Mesodermal cell (in vitro differentiated cells): ENCODE measurements at regions not wholly inside any gene's neighbourhood (a gene's known extent, or its start where the extent isn't known, plus 50 kb on each side); places are given as distances from the start of the nearest gene placed in this dataset.

Experiments used
- H3K27ac ChIP-seq: 2 replicates; pipeline ENCODE4 v1.7.0; 2013; ENCODE audit warnings: mild to moderate bottlenecking, low read depth, low read length, moderate library complexity; ENCODE audit not compliant: severe bottlenecking
- H3K36me3 ChIP-seq: 2 replicates; pipeline ENCODE4 v1.7.1; 2013; ENCODE audit warnings: mild to moderate bottlenecking, low read length, moderate library complexity; ENCODE audit not compliant: control insufficient read depth, insufficient read depth
- H3K4me1 ChIP-seq: one replicate; pipeline ENCODE4 v1.7.1; 2013; ENCODE audit warnings: mild to moderate bottlenecking, low read length; ENCODE audit not compliant: insufficient read depth, control insufficient read depth, poor library complexity, severe bottlenecking
- H3K4me3 ChIP-seq: 2 replicates; pipeline ENCODE4 v1.7.0; 2013; ENCODE audit warnings: low read length, control low read depth, mild to moderate bottlenecking; ENCODE audit not compliant: insufficient read depth, poor library complexity, severe bottlenecking; ENCODE audit errors: extremely low read depth
- H3K9me3 ChIP-seq: 2 replicates; pipeline ENCODE4 v1.7.1; 2013; ENCODE audit warnings: mild to moderate bottlenecking, low read length, moderate library complexity; ENCODE audit not compliant: control insufficient read depth
- WGBS, 2 experiments: methylation state at CpG; one replicate each; pipeline ENCODE4 v1.1.5; 2013; ENCODE audit warnings: missing lambda C conversion rate in 2 of 2; ENCODE audit not compliant: insufficient coverage in 2 of 2; 5-methylcytosine and 5-hydroxymethylcytosine counted together

DNA sequence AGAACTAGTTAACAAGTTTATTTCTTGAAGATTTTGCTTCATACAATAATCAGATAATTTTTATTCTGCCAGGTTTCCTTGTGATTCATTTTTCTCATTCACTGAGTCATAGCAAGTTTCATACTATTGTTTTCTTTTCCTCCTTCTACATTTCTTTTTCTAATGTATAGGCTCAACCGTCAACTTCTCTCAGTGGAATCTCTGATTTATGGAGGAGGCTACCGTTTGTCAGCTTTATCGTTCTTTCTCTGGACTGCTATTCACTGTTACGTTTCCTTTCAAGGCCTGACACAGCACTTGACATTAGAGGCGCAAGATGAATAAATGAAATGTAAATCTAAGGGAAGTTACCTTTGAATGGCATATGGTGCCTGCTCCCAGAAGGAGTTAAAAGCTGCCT, 284.3 kb upstream of the NR5A2 start:
- Histone ChIP-seq H3K4me1 (peaks cover 3% of the 10 kb centered on the region), H3K9me3 (no peaks in the 10 kb centered on the region), H3K36me3 (no peaks in the 10 kb centered on the region), H3K4me3 (no peak overlapping the region), H3K27ac (no peak overlapping the region)
- 89% methylated on average over 4 of the region's 5 CpGs; no CpG with 5 or more reads in 1 of the 2 experiments for WGBS, 2 experiments

DNA sequence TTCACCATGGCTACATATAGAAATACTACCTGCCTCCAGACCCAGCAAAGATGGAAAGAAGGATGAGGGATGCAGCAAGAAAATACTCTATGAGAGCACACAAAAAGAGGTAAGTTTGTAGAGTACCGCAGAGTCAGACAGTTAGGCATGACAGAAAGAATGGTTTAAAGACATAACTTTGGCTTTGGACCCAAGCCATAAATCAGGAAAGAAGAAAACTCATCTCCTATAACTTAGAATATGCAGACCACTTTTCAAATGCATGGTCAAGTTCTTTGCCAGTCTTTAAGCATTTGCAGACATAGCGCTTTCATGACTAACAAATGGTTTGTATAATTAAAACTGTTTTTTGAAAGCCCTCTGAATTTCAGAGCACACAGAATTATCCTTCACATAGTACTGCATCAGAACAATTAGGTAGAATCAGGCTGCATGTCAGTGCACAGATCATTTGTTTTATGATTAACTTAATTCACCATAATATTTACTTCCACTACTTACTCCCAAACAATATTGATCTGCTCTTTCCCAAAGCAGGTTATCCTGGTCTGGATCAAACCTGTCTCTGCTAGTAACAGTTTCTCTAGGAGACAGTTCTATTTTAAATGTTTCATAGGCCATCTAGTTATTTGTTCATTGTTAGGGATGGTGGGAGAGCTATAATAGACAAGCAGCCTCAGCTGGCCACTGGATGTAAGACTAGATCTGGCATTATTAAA, 280.7 kb upstream of the NR5A2 start:
- H3K9me3 ChIP-seq = no peaks in the 10 kb centered on the region
- no peak overlapping the region for H3K27ac ChIP-seq
- H3K4me1 ChIP-seq = peaks cover 3% of the 10 kb centered on the region
- WGBS, 2 experiments = 100% methylated on average over 1 of the region's 2 CpGs; no CpG with 5 or more reads in 1 of the 2 experiments
- H3K36me3 ChIP-seq = no peaks in the 10 kb centered on the region
- no peak overlapping the region for H3K4me3 ChIP-seq

DNA sequence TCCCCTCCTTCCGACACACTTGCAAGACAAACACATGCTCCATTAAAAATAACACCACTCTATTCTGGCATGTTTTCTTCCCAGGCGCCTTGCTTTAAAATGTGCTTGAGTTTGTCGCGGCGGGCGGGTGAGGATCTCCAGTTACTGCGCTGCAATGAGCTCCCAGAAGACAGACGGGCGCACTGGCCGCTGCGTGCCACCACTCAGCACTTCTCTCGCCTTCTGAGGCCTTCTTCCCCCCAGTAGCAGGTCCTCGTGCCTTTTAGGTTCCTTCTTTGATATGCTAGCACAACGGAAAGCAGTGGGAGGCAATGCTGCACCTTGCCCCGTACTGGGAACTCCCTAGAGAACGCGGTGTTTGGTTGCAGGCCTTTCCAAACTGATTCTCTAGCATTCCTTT, 279.5 kb upstream of the NR5A2 start:
- H3K36me3 ChIP-seq = no peaks in the 10 kb centered on the region
- no peaks in the 10 kb centered on the region for H3K9me3 ChIP-seq
- H3K27ac ChIP-seq = no peak overlapping the region
- no peak overlapping the region for H3K4me3 ChIP-seq
- WGBS, 2 experiments = 45 to 53% methylated on average over 12 to 17 of the region's 17 CpGs
- H3K4me1 ChIP-seq = no peaks in the 10 kb centered on the region

DNA sequence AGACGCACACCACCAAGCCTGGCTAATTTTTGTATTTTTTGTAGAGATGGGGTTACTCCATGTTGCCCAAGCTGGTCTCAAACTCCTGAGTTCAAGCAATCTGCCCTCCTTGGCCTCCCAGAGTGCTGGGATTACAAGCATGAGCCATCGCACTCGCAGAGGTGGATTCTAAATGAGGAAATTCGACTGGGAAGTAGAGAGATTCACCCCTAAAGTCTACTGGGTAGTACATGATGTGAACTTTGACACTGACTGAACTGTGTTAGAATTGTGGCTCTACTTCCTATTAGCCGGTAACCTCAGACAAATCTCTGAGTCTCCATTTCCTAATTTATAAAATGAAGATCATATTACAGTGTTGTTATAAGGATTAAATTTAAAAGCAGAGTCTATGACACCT, 276.0 kb upstream of the NR5A2 start:
- 95 to 100% methylated on average over 3 of the region's 5 CpGs for WGBS, 2 experiments
- Histone ChIP-seq H3K36me3 (no peaks in the 10 kb centered on the region), H3K4me1 (no peaks in the 10 kb centered on the region), H3K4me3 (no peak overlapping the region), H3K9me3 (peaks cover 5% of the 10 kb centered on the region), H3K27ac (no peak overlapping the region)

DNA sequence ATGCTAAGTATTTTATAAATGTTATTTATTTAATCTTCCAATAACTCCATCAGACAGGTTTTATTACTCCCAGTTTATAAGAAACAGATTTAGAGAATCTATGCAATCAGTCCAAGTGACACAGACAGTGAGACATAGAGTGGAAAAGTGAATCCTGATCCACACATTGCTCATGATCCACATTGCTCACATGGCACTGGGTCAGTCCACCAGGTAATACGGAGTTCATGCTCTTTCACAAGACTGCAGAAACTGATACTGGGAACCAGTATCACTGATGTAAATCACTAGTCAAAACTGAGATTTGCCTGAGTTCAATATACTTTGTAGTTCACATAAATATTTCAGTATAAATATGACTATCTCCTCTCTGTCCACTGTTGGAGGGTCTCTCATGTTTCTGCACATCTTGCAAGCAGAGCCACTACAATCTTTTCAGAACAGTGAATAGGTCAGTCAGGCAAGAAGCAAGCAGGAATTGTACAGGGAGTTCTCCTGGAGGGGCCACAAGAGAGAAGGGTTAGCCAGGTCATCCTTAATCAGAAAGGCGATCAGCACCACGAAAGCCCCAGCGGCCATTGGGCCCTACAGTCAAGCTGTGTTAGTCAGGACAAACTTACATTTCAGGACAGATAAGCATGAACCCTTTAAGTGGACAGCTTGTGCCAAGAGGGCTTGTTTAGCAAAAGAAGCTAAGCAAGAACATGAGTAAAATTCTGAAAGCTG, 275.4 kb upstream of the NR5A2 start:
- 80 to 94% methylated on average over 4 of the region's 4 CpGs for WGBS, 2 experiments
- Histone ChIP-seq H3K4me3 (no peak overlapping the region), H3K36me3 (no peaks in the 10 kb centered on the region), H3K27ac (no peak overlapping the region), H3K9me3 (peaks cover 5% of the 10 kb centered on the region), H3K4me1 (no peaks in the 10 kb centered on the region)

DNA sequence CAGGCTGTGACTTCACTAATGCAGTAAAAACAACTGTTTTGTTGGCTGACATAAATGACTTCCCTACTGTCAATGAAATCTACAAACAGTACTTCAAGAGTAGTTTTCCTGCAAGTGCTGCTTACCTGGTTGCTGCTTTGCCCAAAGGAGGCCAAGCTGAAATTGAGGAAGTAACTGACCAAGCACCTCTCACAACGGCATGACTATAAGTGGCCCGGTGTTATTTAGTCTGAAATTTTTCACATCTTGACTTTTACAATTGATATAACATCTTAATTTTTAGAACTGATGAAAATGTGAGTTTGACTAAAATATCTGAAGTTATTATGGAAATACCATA, 274.9 kb upstream of the NR5A2 start:
- no peaks in the 10 kb centered on the region for H3K4me1 ChIP-seq
- no peak overlapping the region for H3K27ac ChIP-seq
- H3K36me3 ChIP-seq = no peaks in the 10 kb centered on the region
- no CpG with 5 or more reads among the region's 2 CpGs for WGBS, 2 experiments
- no peak overlapping the region for H3K4me3 ChIP-seq
- H3K9me3 ChIP-seq = peaks cover 5% of the 10 kb centered on the region

DNA sequence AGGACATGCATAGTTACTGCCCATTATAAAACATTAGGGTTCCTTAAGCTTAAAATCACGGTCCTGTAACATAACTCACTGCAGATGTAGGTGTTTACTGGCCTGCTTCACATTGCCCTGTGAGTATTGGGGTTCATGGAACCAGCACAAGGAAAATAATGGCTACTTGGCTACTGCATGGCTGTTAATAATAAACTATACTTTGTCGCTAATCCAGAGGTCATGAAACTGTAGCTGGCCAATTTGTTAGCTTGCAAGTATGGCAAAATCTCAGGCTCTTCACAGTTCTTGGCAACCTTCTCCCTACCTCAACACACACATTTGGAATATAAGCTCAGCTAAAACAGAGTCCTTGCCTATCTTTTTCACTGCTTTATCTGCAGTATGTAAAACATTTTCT, 274.0 kb upstream of the NR5A2 start:
- no peak overlapping the region for H3K27ac ChIP-seq
- H3K4me1 ChIP-seq = no peaks in the 10 kb centered on the region
- no peaks in the 10 kb centered on the region for H3K36me3 ChIP-seq
- H3K4me3 ChIP-seq = no peak overlapping the region
- H3K9me3 ChIP-seq = peaks cover 5% of the 10 kb centered on the region
- WGBS, 2 experiments = 80% methylated on average over 1 of the region's 2 CpGs; no CpG with 5 or more reads in 1 of the 2 experiments

DNA sequence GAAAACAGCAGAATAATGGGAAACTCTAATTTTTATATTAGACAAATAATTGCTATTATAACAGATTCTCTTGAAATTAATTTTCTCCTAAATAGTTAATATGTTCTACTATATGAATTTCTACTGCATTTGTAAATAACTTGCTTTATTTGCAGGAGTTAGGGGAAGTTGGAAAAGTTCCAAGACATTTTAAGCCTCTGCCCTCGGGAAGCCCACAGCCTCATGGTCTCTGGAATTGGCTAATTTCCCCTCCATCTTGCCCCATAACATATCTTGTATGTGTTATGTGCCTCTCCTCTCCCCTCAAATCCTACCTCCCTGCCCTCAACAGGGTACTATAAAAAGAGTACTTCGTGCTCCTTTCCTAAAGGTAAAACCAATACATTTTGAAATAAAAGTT, 271.4 kb upstream of the NR5A2 start:
- Histone ChIP-seq H3K27ac (no peak overlapping the region), H3K4me3 (no peak overlapping the region), H3K36me3 (no peaks in the 10 kb centered on the region), H3K4me1 (peaks cover 9% of the 10 kb centered on the region), H3K9me3 (peaks cover 5% of the 10 kb centered on the region)
- WGBS, 2 experiments = no CpG with 5 or more reads among the region's 2 CpGs

DNA sequence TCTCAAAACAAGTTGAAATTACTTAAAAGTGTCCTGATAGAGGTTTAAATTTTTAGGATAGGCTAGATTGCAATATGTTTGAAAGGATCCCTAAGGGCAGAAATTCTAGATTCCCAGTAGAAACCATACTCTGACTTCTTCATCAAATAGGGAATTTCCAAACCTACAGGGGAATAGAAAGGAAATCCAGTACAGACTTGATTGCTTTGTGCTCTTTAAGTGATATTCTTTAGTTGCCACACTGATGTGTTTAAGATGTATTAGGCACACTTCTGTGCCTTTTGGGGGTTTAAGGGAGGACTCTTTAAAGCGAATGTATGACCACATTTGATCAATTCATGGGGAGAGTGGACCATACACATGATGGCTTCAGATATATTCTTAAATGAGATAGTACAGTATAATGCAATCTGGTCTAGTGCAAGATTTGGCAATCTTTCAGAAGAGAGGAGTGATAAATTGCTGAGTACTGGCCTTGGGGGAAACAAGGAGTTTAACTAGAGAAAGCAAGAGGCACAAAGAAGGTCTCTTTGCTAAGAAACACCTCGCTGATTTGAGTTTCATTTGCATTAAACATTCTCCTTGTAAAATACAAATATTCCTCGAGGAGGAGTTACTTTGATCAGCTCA, 268.8 kb upstream of the NR5A2 start:
- Histone ChIP-seq H3K36me3 (no peaks in the 10 kb centered on the region), H3K27ac (no peak overlapping the region), H3K4me1 (peaks cover 9% of the 10 kb centered on the region), H3K9me3 (peaks cover under 1% of the 10 kb centered on the region), H3K4me3 (no peak overlapping the region)
- 90 to 100% methylated on average over 1 to 2 of the region's 3 CpGs for WGBS, 2 experiments

DNA sequence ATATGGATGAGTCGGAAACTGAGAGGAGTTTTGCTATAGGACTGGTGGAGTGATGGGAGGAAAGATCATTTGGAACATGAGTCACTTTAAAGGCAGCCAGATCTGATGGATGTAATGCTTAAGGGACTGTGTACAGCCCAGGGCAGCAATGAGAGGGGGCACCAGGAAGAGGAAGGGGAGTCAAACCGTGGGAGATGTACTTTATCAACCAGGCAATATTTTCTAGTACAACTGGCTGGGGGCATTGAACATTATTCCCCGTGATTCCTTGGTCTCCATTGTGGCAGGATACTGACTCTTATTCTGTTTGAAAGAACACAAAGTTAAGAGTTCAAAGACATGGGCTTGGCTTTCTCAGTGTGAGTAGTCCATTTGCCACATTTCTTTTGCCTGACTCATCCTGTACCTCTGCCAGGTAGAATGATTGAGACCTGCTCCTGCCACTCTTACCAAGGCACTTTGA, 268.2 kb upstream of the NR5A2 start:
- no peaks in the 10 kb centered on the region for H3K9me3 ChIP-seq
- H3K36me3 ChIP-seq = no peaks in the 10 kb centered on the region
- H3K4me3 ChIP-seq = no peak overlapping the region
- H3K27ac ChIP-seq = peak overlapping the region; percentile 30
- 64 to 79% methylated on average over 2 to 3 of the region's 3 CpGs for WGBS, 2 experiments
- peaks cover 9% of the 10 kb centered on the region for H3K4me1 ChIP-seq
